ENCODE measurements at regions not wholly inside any gene's neighbourhood (a gene's known extent, or its start where the extent isn't known, plus 50 kb on each side); places are given as distances from the start of the nearest gene placed in this dataset.
"Not testable (repeated sequence)": the region's sequence is repeated elsewhere in the genome, so short reads cannot be mapped to it uniquely, and the experiment has no call there.

- no peak overlapping the region for H3K4me3 ChIP-seq (replicated peaks in 1 of 2; ENCODE audit: low read depth in 2 of 2, low read length in 2 of 2)
- DNase-seq (ENCODE audit: low read depth in 2 of 2), result no peak
- no peak for TF ChIP-seq CTCF (IDR thresholded peaks at IDR 0.05; ENCODE audit: low read depth, low read length)
These were observed 130.1 kb upstream of the SHH start for GRCh38 chr7:155942226-155942950.

GRCh38 chr7:155941688-155942087 lies 129.4 kb upstream of the SHH start:
- H3K4me3 ChIP-seq (replicated peaks in 1 of 2; ENCODE audit: low read depth in 2 of 2, low read length in 2 of 2), result no peak overlapping the region
- no peak for TF ChIP-seq CTCF (IDR thresholded peaks at IDR 0.05; ENCODE audit: low read depth, low read length)
- DNase-seq (ENCODE audit: low read depth in 2 of 2), result no peak

GRCh38 chr7:155939350-155939749 lies 127.1 kb upstream of the SHH start:
- DNase-seq (ENCODE audit: low read depth in 2 of 2), result no peak
- H3K4me3 ChIP-seq (replicated peaks in 1 of 2; ENCODE audit: low read depth in 2 of 2, low read length in 2 of 2), result no peak overlapping the region
- no peak for TF ChIP-seq CTCF (IDR thresholded peaks at IDR 0.05; ENCODE audit: low read depth, low read length)

GRCh38 chr7:155938129-155938528 lies 125.9 kb upstream of the SHH start:
- no peak for TF ChIP-seq CTCF (IDR thresholded peaks at IDR 0.05; ENCODE audit: low read depth, low read length)
- no peak for DNase-seq (ENCODE audit: low read depth in 2 of 2)

GRCh38 chr7:155935726-155936125 lies 123.5 kb upstream of the SHH start:
- no peak for TF ChIP-seq CTCF (IDR thresholded peaks at IDR 0.05; ENCODE audit: low read depth, low read length)
- no peak overlapping the region for H3K4me3 ChIP-seq (replicated peaks in 1 of 2; ENCODE audit: low read depth in 2 of 2, low read length in 2 of 2)
- no peak for DNase-seq (ENCODE audit: low read depth in 2 of 2)

More at GRCh38 chr7:155938129-155938528, 125.9 kb upstream of the SHH start:
- H3K4me3 ChIP-seq (replicated peaks in 1 of 2; ENCODE audit: low read depth in 2 of 2, low read length in 2 of 2), result no peak overlapping the region

GRCh38 chr7:155935005-155935557 lies 122.8 kb upstream of the SHH start:
- no peak for DNase-seq (ENCODE audit: low read depth in 2 of 2)
- no peak for TF ChIP-seq CTCF (IDR thresholded peaks at IDR 0.05; ENCODE audit: low read depth, low read length)
- H3K4me3 ChIP-seq (replicated peaks in 1 of 2; ENCODE audit: low read depth in 2 of 2, low read length in 2 of 2), result no peak overlapping the region

- DNase-seq (ENCODE audit: low read depth in 2 of 2); H3K4me3 ChIP-seq (replicated peaks in 1 of 2; ENCODE audit: low read depth in 2 of 2, low read length in 2 of 2): not testable (repeated sequence)
These were observed 120.1 kb upstream of the SHH start for GRCh38 chr7:155932324-155932723.
